HG02981 (cell line): ENCODE measurements at regions not wholly inside any gene's neighbourhood (a gene's known extent, or its start where the extent isn't known, plus 50 kb on each side); places are given as distances from the start of the nearest gene placed in this dataset.
"Not testable (repeated sequence)": the region's sequence is repeated elsewhere in the genome, so short reads cannot be mapped to it uniquely, and the experiment has no call there.

Source experiments
- ATAC-seq: cut with Tn5 transposase; IDR thresholded peaks from one replicate; pipeline ENCODE4 v1.9.1; 2021; ENCODE audit warnings: mild to moderate bottlenecking, moderate library complexity; ENCODE audit not compliant: unreplicated experiment

GRCh38 chr14:61602003-61602732 is 93.1 kb upstream of the HIF1A start:
- ATAC-seq: no peak

GRCh38 chr14:61602733-61603077 is 92.6 kb upstream of the HIF1A start:
- ATAC-seq: no peak

DNA sequence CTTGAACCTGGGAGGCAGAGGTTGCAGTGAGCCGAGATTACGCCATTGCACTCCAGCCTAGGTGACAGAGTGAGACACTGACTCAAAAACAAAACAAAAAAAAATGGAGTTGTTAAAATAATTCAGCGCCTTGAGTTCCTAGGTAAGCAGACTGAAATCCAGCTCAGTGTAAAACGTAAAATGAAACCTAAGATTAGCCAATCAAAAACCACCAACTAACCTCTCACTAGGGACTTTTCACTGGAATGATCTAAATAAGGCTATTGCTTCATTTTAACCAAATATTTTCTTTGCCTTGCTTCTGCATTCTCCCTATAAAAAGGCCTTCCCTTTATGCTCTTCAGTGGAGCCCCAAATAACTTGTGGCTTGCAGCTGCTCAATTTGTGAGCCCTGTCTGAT is 91.6 kb upstream of the HIF1A start:
- ATAC-seq: no peak

- ATAC-seq: no peak
These were observed 87.6 kb upstream of the HIF1A start for GRCh38 chr14:61607570-61608244.

- ATAC-seq: no peak
These were observed 86.8 kb upstream of the HIF1A start for GRCh38 chr14:61608245-61609165.

GRCh38 chr14:61609191-61609843 is 86.0 kb upstream of the HIF1A start:
- no peak for ATAC-seq

- ATAC-seq: no peak
These were observed 85.4 kb upstream of the HIF1A start for GRCh38 chr14:61609884-61610283.

GRCh38 chr14:61610900-61611299 is 84.4 kb upstream of the HIF1A start:
- no peak for ATAC-seq

DNA sequence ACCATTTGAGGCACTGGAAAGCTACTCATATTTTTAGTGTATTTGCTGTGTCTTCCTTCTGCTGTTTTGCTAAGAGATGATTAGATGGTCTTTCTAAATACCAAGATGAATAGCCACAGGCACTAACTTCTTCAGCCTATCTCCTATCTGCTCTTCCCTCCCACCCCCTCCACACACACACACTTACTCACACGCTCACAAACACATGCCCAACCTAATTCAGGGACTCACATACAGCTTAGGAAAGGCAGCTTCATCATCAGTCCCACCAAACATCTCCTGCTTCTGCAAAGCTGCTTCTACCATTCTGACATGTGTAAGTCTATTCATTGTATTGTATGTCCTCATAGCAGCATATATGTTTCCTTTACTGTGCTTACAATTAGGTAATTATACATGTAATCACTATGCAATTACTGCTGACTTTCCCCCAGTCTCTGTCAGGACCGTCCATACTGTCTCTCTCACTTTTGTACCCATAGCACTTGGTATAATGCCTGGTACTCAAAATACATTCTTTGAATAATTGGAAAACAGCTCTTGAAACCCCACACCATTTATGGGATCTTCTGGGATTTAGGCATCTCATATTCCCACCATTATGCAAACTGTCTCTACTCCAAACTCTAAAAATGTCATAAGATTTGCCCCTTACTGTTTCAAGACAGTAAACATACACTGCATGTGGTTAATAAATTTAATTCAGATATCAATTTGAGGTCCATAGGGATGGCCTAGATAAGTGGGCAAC is 83.3 kb upstream of the HIF1A start:
- no peak for ATAC-seq

- ATAC-seq: not testable (repeated sequence)
These were observed 82.3 kb upstream of the HIF1A start for GRCh38 chr14:61613006-61613405.

GRCh38 chr14:61614693-61615092 is 80.6 kb upstream of the HIF1A start:
- no peak for ATAC-seq

DNA sequence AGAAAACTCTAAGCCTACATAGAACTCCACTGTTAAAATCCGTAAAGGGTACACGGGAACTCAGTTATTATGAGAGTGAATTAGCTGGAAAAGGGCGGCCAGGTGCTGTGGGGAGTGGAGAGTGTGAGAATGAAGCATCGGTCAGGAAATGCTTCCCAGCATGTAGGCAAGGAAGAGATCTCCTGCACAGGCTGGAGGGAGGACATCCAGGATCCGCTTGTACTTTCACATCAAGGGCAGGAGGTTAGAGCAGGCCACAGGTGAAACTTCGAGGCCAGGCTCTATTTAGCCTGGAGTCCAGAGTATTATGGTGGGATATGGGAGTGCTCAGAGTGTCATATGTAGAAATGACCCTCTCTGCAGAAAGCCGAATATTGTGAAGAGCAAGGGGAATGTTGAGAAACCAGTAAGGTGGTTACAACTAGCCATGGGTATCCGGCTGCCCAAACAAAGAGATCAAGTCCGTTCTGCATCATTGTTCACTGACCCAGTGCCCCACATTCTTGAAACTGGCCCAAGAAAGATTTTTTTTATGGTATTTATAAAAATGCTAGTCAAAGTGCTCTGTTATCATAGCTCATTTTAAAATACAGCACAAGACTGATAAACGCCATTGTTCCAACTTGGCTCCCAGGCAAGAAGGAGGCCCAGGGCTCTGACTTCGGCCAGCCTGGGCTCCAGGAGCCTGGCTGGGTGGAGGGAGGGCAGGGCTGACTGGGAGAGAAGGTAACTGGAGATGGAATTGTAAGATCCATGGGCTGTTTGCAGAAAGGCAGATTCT is 79.4 kb upstream of the HIF1A start:
- ATAC-seq: no peak

DNA sequence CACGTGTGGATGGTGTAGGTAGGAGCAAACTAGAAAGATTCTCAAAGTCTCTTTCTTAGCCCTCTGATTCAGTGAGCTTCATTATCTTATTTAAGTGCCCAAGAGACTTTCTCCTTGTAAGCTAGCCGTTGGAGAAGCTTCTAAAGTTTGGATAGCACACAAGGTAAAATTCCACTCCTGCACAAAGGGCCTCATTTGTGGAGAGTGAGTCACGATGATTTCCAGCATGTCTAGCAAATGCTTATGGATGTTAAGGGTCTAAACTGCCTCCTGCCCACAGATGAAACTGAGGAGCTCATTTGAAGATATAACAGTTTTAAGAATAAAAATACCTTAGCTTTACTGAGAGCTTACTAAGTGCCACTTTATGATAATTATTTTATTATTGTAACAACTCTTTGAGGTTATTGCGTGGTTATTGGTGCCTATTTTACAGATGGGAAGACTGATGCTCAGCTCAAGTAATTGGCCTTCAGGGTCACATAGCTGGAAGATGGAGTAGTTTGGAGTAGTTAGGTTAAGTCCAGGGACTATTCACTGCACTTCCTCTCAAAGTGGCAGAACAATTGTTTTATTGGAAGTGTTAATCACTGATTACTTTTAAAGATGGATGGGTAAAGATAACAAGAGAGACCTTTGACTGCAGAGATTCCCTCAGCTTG is 78.7 kb upstream of the HIF1A start:
- no peak for ATAC-seq

- ATAC-seq: no peak
These were observed 76.9 kb upstream of the HIF1A start for GRCh38 chr14:61618448-61618847.

- ATAC-seq: no peak
These were observed 75.8 kb upstream of the HIF1A start for GRCh38 chr14:61619494-61619893.

GRCh38 chr14:61620130-61620946 is 75.0 kb upstream of the HIF1A start:
- ATAC-seq: peak; percentile 75

DNA sequence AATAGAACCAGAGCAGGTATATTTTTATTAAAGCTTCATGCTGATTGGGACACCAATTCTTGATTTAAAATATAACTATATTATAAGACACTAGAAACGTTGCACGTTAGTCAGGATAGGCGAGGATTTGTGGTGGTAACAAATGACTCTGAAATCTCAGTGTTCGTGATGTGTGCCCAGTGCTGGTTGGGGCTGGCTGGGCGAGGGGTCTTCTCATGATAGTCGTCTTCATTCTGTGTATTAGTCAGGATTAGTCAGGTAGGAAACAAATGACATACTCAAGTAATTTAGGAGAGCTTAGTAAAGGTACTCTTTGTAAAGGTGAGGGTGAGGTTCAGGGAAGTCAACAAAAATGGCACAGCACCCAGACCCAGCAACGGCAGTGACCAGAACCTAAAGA is 73.9 kb upstream of the HIF1A start:
- ATAC-seq: no peak

DNA sequence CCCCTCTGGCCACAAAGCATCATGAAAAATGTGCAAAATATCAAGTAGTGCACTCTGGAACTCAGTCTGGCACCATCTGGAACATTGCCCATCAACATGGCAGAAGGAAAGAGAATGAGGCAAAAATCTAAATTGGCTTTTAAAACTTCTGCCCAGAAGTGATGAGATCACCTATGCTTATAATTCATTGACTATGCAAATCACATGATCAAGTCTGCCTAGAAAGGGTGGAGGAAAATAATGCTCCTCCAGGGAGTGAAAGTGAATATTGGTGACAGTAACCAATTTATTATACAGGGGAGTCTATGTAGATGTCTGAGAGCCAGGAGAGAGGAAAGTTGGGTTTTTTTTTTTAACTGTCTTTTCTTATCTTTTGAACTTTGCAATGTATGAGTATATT is 73.3 kb upstream of the HIF1A start:
- no peak for ATAC-seq
